Lower leg skin (tissue), 3 donors: ENCODE measurements at regions not wholly inside any gene's neighbourhood (a gene's known extent, or its start where the extent isn't known, plus 50 kb on each side); places are given as distances from the start of the nearest gene placed in this dataset.

ENCODE experiments used
- CTCF ChIP-seq, 3 donors: fragments of 450-650 bp; IDR thresholded peaks; one replicate each; pipeline ENCODE4 v1.5.1; 2016; ENCODE audit warnings: antibody characterized with exemption in 3 of 3, mild to moderate bottlenecking in 3 of 3, moderate library complexity in 2 of 3
- POLR2A ChIP-seq, 2 donors: fragments of 450-650 bp; IDR thresholded peaks; one replicate each; pipeline ENCODE4 v1.6.1; 2016 to 2017; ENCODE audit warnings: antibody characterized with exemption in 2 of 2, mild to moderate bottlenecking in 1 of 2, moderate library complexity in 1 of 2

- no peak for TF ChIP-seq CTCF (IDR thresholded peaks at IDR 0.05)
- no peak for TF ChIP-seq POLR2A (IDR thresholded peaks at IDR 0.05)
Observed at GRCh38 chr12:33283054-33283453, 156.6 kb downstream of the SYT10 start.
